ENCODE measurements at regions not wholly inside any gene's neighbourhood (a gene's known extent, or its start where the extent isn't known, plus 50 kb on each side); places are given as distances from the start of the nearest gene placed in this dataset.

DNA sequence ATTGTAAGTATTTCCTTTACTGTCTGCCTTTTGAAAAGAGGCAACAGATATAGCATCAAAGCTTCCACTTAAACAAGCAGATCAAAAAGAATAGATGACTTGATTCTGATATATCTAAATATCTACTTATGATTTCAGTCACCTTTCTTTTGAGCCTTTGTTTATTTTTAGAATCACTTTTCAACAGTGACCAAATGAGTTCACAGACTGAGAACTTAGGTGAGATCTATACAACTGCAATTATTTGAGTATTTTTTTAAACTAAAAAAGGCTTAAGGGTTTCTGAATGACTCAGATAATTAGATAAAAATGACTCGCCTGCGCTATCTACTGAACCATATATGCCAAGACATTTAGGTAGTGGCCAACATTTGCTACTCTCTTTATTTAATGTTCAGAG, 166.7 kb upstream of the KCNIP4 start:
- DNase-seq (ENCODE audit: low read depth in 2 of 2) = no peak

DNA sequence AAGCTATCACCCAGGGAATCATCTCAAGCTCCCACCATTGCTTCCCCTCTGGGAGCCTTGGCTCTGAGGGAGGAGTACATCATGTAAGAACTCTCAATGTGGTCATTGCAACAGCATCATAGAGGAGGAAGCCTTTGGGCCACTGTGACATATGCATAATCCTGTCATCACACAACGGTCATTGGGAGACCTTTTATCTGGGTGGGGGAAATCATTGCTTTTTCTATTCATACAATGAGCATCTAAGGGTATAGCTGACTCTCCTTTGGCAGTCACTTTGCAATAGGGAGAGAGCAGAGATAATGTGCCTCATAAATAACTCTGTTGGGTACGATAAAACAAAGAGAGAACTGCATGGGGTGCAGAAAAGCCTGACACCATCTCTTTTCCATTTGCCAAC, 155.2 kb upstream of the KCNIP4 start:
- DNase-seq (ENCODE audit: low read depth in 2 of 2) = no peak

DNA sequence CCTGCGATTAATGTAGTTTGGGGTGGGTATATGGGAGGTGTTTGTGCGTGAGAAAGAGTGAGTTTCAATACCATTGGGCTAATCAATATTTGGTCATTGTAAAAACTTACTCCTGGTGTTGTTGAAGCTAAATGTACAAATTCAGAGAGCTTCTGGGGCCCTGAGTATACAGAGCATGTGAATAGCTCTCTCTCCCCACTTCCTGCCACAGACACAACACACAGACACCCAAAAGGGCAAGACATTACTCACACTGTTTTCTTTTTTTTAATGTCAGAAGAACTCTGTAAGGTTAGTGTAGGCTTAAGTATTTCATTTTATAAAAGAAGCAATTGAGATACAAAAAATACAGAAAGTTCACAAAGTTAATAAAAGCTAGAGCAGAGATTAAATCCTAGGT, 151.3 kb upstream of the KCNIP4 start:
- DNase-seq (ENCODE audit: low read depth in 2 of 2) = no peak

DNA sequence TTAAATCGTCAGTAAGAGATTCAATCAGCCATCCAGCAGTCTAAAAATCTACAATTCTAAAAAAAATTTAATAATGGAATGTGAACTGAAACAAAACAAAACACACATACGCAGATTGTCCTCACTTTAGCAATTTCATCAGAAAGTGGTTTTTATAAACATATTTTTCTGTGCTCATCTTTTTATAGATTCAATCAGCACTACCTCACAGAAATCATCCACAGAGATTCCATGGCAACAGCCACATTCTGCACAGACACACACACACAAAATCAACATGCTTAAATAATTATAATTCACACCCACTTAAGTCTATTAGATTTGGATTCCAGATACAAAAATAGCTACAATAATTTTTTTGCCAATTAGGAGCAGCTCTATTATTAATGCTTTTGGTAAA, 149.0 kb upstream of the KCNIP4 start:
- DNase-seq (ENCODE audit: low read depth in 2 of 2) = no peak

DNA sequence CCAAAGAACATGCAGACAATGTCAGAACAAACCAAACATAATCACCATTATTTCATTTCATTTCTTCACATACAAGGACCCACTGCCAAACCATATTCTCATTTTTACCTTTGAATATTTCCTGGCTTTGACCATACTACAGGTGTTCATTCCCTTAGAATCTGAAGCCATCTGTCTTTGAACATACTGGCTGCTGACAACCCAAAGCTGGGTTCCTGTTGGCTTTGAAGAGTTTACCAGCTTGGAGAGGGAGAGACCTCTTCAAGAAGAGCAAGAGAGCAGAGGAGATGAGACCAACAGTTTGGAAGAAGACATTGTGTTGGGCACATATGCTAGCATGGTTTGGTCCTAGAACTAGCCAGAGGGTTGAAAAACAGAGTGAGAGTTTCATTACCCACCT, 145.6 kb upstream of the KCNIP4 start:
- DNase-seq (ENCODE audit: low read depth in 2 of 2) = no peak

DNA sequence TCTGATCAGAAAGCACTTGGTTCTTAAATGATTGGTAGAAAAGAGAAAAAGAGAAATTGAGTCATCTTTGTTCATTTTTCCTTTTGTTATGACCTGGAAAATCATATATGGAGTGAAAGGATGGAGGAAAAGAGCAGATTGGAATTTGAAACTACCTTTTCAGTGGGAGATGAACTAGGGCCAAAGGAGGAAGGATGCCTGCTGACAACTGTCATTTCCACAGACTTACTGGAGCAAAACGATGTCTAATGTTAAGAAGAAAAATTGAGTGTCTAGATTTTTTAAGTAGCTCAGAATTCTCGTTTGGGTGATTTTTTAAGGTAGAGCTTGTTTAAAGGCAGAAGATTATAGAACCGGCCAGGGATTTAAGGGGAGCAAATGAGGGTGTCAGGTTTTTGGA, 144.6 kb upstream of the KCNIP4 start:
- DNase-seq (ENCODE audit: low read depth in 2 of 2) = no peak

DNA sequence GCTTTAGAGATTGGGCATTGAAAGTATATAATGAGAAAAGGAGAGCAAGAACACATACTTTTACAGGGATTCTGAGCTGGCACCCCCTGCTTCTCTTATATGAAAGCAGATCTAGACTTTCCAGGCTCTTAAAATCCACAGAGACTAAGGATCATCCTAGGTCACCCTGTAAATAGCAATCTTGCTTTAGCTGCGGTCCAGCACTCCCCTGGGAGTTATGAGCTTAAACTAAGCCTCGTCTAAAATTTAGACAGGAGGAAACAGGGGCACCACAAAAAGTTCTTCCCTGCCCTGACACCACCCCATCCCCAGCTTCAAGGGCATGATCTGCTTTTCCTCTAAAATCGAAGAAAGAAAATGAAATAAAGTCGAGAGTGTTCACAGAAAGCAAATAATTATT, 143.3 kb upstream of the KCNIP4 start:
- no peak for DNase-seq (ENCODE audit: low read depth in 2 of 2)

DNA sequence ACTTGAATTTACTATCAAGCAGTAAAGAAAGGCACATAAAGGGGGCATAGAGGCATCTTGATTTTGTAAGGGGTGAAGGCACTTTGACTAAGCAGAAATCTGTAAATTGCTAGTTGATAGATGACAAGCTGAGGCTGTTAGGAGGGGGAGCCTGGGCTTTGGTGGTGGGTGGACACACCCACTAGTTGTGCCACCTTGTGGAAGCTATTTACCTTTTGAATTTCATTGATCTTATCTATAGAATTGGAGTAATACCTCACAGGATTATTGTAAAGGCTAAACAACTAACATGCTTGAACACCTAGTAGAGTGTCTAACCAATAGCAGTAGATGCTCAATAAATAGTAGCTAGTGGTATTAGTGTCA, 142.8 kb upstream of the KCNIP4 start:
- DNase-seq (ENCODE audit: low read depth in 2 of 2) = no peak

DNA sequence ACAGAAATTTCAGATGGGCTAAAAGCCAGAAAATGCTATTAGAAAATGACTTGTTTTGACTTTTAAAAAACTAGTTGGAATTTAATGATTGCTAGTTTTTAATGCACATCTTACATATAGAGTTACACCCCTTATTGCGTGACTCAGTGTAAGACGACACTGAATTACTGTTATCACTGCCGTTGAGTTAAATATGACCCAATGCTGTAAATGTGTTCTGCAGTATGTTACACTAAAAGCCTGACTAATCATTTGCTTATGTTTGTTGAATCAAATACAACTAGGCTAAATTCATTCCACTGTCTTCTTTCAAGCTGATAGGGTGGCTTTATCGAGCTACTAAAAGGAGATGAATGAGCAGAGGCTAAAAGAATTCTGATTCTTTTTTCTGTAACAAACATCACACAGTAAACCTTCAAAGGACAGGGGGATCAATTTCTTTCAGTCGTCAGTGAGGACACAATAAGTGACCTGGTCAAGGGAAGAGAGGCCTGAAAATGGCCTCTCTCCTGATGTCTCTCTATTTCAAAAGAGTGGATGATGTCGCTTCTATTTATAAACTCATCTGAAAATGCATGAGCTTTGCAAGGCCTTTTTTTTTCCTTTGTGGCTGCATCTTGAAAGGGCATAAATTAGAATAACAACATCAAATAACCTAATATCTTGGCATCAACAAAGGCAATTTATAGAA, 142.2 kb upstream of the KCNIP4 start:
- no peak for DNase-seq (ENCODE audit: low read depth in 2 of 2)

DNA sequence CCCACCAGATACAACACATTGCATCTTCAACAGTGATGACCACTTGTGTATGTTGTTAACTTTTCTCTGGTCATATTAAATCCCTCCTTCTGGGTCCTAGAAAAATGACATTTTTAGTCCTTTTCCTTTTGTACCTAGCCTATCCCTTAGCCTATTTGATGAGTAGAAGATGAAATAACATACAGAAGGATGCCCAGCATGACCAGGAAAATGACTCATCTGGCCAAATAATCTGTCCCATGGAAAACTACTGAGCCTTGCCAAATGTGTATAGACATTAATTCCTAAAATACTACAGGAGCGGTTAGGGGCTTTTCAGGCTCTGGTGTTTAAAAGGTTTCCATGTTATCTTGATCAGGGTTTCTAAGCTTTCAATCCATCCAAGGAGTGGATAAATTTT, 129.0 kb upstream of the KCNIP4 start:
- DNase-seq (ENCODE audit: low read depth in 2 of 2) = no peak

DNA sequence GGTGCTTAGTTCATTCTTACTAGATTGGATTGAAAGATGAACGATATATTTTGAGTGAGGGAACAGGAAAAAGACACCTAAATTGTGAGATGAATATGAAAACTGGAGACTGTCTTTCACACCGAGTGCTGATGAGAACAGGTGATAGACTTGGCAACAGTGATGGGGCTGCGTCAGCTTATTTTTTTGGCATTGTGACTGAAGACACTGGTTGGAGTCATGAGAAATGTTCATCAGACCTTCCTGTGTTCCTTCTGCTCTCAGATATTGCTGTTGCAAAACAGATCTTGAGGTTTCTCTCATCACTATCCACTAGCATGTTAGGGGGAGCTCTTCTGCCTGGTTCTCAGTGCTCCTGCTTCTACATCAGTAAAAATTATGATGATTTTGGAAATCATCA, 124.2 kb upstream of the KCNIP4 start:
- DNase-seq (ENCODE audit: low read depth in 2 of 2) = no peak

DNA sequence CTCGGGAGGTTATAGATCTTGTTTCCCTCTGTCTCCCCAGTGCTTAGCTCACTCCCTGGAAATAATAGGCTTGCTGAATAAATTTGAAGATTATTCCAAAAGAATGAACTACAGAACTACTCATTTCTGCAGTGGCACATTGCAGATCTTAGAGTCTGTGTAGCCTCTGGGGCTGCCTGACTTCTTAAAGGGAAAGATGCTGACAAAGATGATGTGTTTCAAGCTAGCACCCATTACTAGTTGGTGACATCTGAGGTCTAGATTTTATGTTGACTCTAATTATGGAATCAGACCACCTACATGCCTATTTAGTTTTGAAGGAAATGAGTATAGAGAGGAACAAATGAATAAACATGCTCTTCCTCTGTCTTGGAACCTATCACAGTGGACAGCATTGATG, 123.7 kb upstream of the KCNIP4 start:
- DNase-seq (ENCODE audit: low read depth in 2 of 2) = no peak

DNA sequence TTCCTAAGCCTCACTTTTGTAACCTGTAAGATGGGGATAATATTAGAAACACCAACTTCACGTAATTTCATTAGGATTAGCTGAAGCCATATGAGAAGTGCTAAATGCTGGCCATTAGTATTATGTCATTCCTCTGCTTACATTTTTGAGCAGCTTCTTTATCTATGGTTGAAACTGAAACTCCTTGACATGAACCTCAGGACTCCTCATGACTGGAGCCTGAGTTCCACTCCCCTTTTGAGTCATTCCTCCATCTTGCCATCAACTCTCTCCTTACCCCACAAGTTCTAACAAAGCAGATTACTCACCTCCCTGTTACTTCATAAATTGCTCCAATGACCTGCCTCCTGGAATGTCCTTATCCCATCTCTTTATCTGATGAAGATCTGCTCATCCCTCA, 123.2 kb upstream of the KCNIP4 start:
- DNase-seq (ENCODE audit: low read depth in 2 of 2) = no peak

DNA sequence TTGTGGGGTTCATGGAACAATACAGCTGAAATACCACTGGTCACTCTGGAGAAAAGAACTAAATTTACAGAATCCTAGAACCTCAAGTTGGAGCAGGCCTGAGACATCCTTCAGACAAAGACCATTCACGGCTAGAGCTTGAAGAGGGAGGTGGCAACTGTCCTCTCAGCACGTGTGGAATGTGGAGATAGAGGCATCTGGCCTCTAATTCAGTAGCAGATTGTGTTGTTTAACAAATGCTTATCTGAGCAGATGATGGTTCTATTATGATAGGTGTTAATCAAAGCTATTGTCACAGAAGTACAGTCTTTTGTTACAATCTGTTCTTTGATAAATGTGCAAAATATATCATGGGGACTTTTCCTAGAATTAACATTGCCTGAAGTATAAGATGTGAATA, 121.7 kb upstream of the KCNIP4 start:
- no peak for DNase-seq (ENCODE audit: low read depth in 2 of 2)

DNA sequence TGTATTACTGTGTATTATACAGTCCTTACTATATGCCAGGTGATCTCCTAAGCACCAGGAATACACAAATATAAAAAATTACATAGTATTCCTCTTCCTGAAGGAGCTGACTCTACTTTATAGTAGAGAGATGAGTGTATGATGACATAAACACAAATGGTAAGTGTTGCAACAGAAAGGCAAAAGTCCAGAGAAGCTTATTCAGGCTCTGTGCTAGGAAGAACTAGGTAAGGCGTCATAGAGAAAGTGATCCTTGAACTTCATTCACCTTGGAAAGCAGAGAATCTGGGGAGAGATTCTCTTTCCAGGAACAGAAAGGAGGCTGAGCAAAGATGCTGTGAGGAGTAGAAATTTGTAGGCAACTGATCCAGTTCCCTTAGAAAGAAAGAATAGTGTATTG, 115.0 kb upstream of the KCNIP4 start:
- DNase-seq (ENCODE audit: low read depth in 2 of 2) = no peak

DNA sequence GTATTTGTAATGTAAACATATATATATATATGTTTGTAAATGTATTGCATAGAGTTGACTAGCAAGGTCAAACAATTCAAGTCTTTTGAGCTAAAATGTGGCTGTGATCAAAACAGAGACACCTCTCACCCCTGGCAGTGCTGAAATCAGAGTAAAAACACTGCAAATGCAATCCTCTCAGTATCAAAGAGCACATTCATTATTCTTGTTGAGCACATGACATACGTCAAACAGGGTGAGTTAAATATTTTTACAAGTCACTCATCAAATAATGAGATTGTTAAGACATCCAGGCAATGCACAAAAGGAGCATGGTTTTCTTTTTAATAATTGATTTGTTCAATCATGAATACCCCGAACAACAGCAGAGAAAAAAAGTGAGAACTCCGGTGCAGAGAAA, 114.1 kb upstream of the KCNIP4 start:
- DNase-seq (ENCODE audit: low read depth in 2 of 2) = no peak

DNA sequence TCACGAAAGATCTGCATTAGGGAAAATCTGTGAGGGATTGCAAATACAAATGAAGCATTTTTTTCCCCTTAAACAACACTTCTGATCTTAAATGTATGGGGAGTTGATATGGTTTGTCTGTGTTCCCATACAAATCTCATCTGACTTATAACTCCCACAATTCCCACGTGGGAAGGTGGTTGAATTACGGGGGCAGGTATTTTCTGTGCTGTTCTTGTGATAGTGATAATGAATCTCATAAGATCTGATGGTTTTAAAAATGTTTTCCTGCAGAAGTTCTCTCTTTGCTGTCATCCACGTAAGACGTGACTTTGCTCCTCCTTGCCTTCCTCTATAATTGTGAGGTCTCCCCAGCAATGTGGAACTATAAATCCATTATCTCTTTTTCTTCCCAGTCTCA, 107.4 kb upstream of the KCNIP4 start:
- no peak for DNase-seq (ENCODE audit: low read depth in 2 of 2)

DNA sequence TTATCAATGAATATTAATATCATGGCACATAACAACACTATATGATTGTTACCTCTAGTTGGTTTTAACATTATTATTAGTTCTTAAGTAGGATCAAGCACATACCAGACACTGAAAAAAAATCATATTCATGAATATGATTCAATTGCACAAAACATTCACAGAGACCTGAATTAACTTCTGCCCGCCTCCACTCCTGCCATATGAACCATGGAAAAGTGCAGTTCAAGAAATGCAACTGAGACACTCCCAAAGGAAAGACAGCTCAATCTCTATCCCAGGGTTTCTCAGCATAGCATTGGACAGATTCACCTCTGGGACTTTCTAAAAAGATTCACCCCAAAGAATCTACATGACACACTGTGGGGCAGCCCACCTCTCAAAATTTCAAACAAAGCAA, 103.5 kb upstream of the KCNIP4 start:
- no peak for DNase-seq (ENCODE audit: low read depth in 2 of 2)

DNA sequence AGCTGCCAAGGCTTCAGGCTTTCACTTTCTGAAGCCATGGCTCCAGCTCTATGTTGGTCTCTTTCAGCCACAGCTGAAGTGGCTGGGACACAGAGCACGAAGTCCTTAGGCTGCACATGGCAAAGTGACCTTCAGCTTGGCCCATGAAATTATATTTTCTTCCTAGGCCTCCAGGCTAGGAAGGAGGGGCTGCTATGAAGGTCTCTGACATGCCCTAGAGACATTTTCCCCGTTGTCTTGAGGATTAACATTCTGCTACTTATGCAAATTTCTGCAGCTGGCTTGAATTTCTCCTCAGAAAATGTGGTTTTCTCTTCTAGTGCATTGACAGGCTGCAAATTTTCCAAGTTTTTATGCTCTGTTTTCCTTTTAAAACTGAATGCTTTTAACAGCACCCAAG, 99.8 kb upstream of the KCNIP4 start:
- no peak for DNase-seq (ENCODE audit: low read depth in 2 of 2)

DNA sequence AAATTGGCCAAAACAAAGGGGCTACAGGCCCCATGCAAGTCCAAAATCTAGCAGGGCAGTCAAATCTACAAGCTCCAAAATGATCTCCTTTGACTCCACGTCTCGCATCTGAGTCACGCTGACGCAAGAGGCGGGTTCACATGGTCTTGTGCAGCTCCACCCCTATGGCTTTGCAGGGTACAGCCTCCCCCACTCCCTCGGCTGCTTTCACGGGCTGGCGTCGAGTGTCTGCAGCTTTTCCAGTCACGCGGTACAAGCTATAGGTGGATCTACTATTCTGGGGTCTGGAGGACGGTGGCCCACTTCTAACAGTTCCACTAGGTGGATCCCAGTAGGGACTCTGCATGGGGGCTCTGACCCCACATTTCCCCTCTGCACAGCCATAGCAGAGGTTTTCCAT, 99.2 kb upstream of the KCNIP4 start:
- no peak for DNase-seq (ENCODE audit: low read depth in 2 of 2)

DNA sequence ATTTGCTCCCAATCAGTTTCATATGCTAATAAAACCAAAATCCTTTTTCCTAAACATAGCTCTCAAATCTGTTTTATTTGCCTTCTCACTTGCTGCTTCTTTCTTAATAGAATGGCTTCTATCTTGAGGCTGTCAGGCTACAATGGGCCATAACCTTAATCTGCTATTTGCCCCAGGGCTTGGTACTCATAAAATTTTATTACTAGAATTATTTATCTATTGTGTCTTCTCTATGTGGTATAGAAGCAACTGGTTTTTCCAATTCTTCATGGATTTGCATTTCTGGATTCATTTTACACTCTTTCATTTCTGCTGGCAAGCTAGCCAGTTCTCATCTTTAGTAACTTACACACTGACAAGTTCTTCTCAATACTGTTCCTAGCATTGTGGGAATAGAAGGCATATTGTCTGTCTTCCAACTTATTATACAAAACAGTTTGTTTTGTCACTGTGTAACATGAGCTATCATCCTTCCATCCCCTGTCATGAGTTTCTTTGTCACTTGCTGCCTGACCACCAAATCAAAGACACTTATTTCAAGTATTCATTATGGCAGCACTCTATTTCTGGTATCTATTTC, 96.6 kb upstream of the KCNIP4 start:
- DNase-seq (ENCODE audit: low read depth in 2 of 2) = no peak

DNA sequence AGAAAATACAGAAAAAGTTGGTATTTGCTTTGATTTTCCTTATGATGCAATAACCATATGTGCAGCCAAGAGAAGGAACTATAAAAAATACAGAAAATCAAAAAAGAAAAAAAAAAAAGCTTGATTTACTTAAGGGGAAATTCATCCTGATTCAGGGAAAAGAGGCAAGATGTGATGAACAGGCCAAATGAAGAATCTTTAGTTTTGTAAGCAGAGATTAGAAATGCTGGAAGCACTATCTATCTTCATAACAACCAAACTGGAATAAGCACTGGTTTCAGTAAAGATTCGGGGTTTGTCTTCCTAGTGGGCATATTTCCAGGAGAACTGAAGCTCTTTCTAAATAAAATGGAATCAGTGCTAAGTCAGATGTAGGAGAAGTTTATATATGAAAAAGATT, 82.9 kb upstream of the KCNIP4 start:
- DNase-seq (ENCODE audit: low read depth in 2 of 2) = no peak

DNA sequence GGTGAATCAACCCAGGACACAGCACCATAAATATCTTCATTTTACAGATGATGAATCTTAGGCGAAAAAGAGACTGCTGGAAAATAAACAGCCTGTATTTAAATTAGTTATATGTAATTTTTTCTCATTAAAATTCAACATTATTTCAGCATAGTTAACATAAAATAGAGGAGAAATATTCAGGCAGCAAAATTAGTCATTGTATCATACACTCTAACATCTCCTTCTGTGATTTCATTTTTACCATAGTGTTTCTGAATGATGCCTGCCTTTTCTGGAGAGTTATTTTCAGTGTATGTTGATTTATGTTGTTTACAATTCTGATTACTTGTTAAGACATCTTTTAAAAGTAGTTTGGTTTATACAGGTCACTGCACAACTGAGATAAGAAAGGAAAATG, 82.3 kb upstream of the KCNIP4 start:
- DNase-seq (ENCODE audit: low read depth in 2 of 2) = no peak

DNA sequence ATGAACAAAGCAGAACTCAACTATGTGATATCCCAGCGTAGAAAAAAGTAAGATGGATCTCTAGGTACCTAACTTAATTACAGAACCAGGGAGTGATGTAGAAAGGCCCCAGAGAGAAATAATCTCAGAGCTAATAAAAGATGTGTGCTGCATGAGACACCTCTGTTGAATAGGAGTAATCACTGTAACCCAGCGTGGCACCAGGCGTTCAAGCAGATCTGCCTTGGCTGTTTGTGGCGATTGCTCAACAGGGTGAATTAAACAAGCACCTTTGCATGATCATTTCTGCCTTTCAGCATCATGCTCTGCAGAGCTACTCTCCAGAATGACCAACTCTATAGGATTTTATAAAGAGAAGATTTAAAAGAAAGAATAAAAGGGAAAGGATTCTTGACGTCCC, 81.7 kb upstream of the KCNIP4 start:
- no peak for DNase-seq (ENCODE audit: low read depth in 2 of 2)
